Prostate gland (tissue), 2 donors: ENCODE measurements at regions not wholly inside any gene's neighbourhood (a gene's known extent, or its start where the extent isn't known, plus 50 kb on each side); places are given as distances from the start of the nearest gene placed in this dataset.
A peak's percentile ranks its signal among the peaks of the same experiment; 100 is the strongest.

ENCODE experiments used
- DNase-seq: peaks from one replicate; pipeline ENCODE4 v3.0.0-alpha.2; 2019; ENCODE audit warnings: low spot score
- H3K27ac ChIP-seq, 2 donors: fragments of 200-600 bp; sonication (generic); 2 replicates each; pipeline ENCODE4 v1.5.1; 2017 to 2019
- H3K27me3 ChIP-seq: fragments of 200-600 bp; sonication (generic); replicated peaks from 2 replicates; pipeline ENCODE4 v1.5.1; 2019; ENCODE audit not compliant: insufficient read depth
- H3K36me3 ChIP-seq, 2 donors: fragments of 200-600 bp; sonication (generic); 1 replicate in 1 of 2; 2 replicates in 1 of 2; pipeline versions ENCODE4 v1.5.1 to v1.8.1; 2017 to 2019
- H3K4me1 ChIP-seq: fragments of 200-600 bp; sonication (generic); replicated peaks from 2 replicates; pipeline ENCODE4 v1.5.1; 2019
- H3K4me3 ChIP-seq, 2 donors: fragments of 200-600 bp; sonication (generic); 2 replicates each; pipeline ENCODE4 v1.5.1; 2017 to 2019
- H3K9me3 ChIP-seq: fragments of 200-600 bp; sonication (generic); 2 replicates; pipeline ENCODE4 v1.5.1; 2017
- POLR2A ChIP-seq: fragments of 450-650 bp; IDR thresholded peaks from one replicate; pipeline ENCODE4 v1.6.1; 2016; ENCODE audit warnings: antibody characterized with exemption, mild to moderate bottlenecking
- POLR2AphosphoS5 ChIP-seq: sonication (generic); formaldehyde crosslinking; IDR thresholded peaks from one replicate; pipeline ENCODE4 v1.6.1; 2017; ENCODE audit warnings: antibody characterized with exemption
- WGBS: methylation state at CpG from one replicate; pipeline ENCODE4 v1.1.5; 2018; 5-methylcytosine and 5-hydroxymethylcytosine counted together
- intact Hi-C: fragments of 100-400 bp; cut with DNase I; formaldehyde crosslinking; loops from one replicate; pipeline ENCODE4 v1.14.2; 2022
- TF ChIP-seq, protein P1 (sequence below), 4 experiments: fragments of 200-600 bp in 2 of 4; fragments of 450-650 bp in 2 of 4; sonication (generic) in 2 of 4; IDR thresholded peaks; 1 replicate in 3 of 4; 2 replicates in 1 of 4; pipeline ENCODE4 v1.5.1; 2016 to 2019; ENCODE audit warnings: antibody characterized with exemption in 4 of 4, mild to moderate bottlenecking in 2 of 4, moderate library complexity in 2 of 4

DNA sequence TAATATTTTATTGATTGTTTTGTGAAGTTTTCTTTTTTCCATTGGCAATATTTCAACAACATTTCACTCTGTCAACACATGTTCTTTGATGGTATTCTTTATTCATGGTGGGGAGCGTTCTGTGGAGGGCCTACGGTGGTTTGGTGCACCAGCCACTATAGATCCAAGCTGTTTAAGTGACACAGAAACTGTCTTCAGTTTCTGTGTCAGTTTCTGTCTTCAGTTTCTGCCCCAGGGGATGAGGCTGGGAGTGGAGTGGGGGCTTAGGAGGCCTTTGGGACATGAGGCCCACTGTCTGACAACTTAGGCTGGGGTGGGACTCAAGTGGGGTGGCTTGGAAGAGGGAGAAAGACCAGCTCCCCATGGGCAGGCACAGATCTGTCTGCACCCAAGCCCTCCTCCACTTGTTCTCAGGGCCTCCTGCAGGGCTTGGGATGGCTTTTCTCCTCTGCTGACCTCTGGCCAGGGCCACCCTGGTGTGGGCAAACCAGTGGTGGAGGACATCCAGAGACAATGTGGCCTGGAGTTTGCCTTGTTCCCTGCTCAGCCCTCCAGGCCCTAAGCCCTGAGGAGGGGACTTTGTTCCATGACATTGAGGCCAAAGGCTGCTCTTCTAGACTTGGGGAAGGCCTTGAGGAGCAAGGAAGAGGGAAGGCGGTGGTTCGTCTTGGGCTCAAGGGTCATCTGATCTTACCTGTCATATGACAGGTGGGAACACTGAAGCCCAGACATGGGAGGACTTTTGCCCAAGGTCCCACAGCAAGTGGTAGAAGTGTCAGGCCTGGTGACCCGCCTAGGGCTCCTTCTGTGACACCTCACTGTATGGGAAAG, 60.3 kb upstream of the SMAD6 start:
- Histone ChIP-seq H3K4me1 (peaks cover 4% of the 10 kb centered on the region), H3K27me3 (no peaks in the 10 kb centered on the region), H3K9me3 (no peaks in the 10 kb centered on the region), H3K27ac (no peak overlapping the region), H3K36me3 (no peaks in the 10 kb centered on the region), H3K4me3 (no peak overlapping the region)
- intact Hi-C loops, result no loop called here
- WGBS, result 97% methylated on average over 5 of the region's 5 CpGs
- DNase-seq, result no peak
- TF ChIP-seq, protein P1, sequence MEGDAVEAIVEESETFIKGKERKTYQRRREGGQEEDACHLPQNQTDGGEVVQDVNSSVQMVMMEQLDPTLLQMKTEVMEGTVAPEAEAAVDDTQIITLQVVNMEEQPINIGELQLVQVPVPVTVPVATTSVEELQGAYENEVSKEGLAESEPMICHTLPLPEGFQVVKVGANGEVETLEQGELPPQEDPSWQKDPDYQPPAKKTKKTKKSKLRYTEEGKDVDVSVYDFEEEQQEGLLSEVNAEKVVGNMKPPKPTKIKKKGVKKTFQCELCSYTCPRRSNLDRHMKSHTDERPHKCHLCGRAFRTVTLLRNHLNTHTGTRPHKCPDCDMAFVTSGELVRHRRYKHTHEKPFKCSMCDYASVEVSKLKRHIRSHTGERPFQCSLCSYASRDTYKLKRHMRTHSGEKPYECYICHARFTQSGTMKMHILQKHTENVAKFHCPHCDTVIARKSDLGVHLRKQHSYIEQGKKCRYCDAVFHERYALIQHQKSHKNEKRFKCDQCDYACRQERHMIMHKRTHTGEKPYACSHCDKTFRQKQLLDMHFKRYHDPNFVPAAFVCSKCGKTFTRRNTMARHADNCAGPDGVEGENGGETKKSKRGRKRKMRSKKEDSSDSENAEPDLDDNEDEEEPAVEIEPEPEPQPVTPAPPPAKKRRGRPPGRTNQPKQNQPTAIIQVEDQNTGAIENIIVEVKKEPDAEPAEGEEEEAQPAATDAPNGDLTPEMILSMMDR (IDR thresholded peaks at IDR 0.05), result no peak
- TF ChIP-seq POLR2A, result no peak
- no peak for TF ChIP-seq POLR2AphosphoS5

DNA sequence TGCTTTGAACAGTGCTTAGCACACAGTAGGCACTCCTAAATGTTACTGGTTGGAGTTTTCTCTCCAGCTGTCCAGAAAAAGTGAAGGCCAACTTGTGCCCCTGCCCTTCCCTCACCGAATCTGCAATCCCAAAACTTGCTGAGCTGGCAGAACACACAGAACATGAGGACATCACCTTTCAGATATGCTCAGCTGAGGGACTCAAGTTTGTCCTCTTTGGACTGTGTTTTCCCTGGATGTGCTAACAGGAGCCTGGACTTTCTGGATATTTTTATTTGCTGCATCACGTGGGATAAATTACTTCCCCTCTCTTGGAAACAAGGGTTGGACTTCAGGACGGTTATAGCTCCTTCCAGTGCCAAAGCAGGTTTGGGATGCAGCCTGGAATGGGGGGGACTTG, 59.5 kb upstream of the SMAD6 start:
- no peak for DNase-seq
- Histone ChIP-seq H3K27me3 (no peaks in the 10 kb centered on the region), H3K4me1 (peaks cover 4% of the 10 kb centered on the region), H3K4me3 (no peak overlapping the region), H3K9me3 (no peaks in the 10 kb centered on the region), H3K36me3 (no peaks in the 10 kb centered on the region), H3K27ac (no peak overlapping the region)
- 27% methylated on average over 3 of the region's 3 CpGs for WGBS
- intact Hi-C loops, result no loop called here
- TF ChIP-seq POLR2A (no peak), POLR2AphosphoS5 (peak; percentile 59)
- TF ChIP-seq, protein P1 (IDR thresholded peaks at IDR 0.05), result no peak

DNA sequence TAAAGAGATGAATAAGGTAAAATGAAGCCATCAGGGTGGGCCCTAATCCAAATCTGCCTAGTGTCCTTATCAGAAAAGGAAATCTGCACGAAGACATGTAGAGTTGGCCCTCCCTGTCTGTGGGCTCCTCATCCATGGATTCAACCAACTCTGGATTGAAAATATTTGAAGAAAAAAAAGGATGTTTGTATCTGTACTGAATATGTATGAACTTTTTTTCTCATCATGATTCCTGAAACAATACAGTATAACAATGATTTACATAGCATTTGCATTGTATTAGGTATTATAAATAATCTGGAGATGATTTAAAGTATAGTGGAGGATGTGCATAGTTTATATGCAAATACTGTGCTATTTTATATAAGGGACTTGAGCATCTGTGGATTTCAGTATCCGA, 59.0 kb upstream of the SMAD6 start:
- intact Hi-C loops, result no loop called here

DNA sequence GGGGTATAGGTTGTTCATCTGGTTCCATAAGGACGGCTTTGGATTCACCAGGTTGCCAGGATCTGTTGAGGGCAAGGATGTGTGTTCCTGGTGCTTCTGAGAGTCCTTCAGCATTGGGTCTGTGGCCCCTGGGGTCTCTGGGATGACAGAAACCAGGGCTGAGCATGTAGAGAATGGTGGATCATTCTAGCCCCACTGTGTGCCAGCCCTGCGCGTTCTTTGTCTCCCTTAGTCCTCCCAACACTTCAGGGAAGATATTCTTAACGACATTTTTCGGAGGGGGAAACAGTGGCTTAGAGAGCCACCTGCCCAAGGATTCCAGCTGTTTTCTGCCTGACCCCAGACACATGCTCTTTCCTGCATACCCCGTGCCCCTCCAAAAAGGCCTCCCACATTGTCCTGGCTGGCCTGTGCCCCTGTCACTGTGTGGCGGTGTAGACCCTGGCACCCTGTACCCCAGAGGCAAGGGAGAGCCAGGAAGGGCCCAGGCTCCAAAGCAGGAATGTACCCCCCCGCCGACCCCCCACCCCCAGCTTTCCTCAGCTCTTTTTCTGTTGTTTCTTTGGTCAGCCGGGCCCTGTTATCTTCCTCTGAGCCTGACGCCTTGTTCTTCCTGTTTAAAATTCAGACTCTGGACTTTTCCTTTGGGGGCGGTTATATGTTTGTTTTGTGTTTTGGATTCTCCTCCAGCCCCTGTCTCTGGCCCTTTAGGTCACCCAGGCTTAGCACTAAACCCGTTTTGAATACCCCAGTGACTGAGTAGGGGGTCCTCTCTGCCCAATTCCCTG, 57.8 kb upstream of the SMAD6 start:
- 77% methylated on average over 13 of the region's 13 CpGs for WGBS
- H3K27ac ChIP-seq, result peak overlapping the region in 1 of 2 donors; percentile 16

More for the DNA sequence above, 59.0 kb upstream of the SMAD6 start:
- Histone ChIP-seq H3K4me1 (peaks cover 4% of the 10 kb centered on the region), H3K4me3 (no peak overlapping the region), H3K27me3 (no peaks in the 10 kb centered on the region), H3K36me3 (no peaks in the 10 kb centered on the region), H3K27ac (no peak overlapping the region), H3K9me3 (no peaks in the 10 kb centered on the region)
- TF ChIP-seq POLR2A (no peak), POLR2AphosphoS5 (no peak)
- TF ChIP-seq, protein P1 (IDR thresholded peaks at IDR 0.05), result no peak
- DNase-seq, result no peak
- 29% methylated on average over 2 of the region's 2 CpGs for WGBS

More for the DNA sequence above, 57.8 kb upstream of the SMAD6 start:
- no peak for DNase-seq
- no peaks in the 10 kb centered on the region for H3K36me3 ChIP-seq
- intact Hi-C loops, result no loop called here
- H3K27me3 ChIP-seq, result no peaks in the 10 kb centered on the region
- H3K4me1 ChIP-seq, result peaks cover 4% of the 10 kb centered on the region
- no peak for TF ChIP-seq POLR2A
- TF ChIP-seq POLR2AphosphoS5, result no peak
- TF ChIP-seq, protein P1 (IDR thresholded peaks at IDR 0.05), result no peak
- no peak overlapping the region for H3K4me3 ChIP-seq
- H3K9me3 ChIP-seq, result no peaks in the 10 kb centered on the region
